Neural cell (in vitro differentiated cells): ENCODE measurements at regions not wholly inside any gene's neighbourhood (a gene's known extent, or its start where the extent isn't known, plus 50 kb on each side); places are given as distances from the start of the nearest gene placed in this dataset.

Source experiments
- H2AFZ ChIP-seq: fragments of 200-600, 300-800 bp; sonication (generic), shearing (Covaris generic); 2 replicates; pipeline ENCODE4 v1.6.0; 2014; ENCODE audit warnings: low read depth, mild to moderate bottlenecking, antibody characterized with exemption, low read length, moderate library complexity
- H3F3A ChIP-seq: fragments of 200-600 bp; shearing (Covaris generic); 2 replicates; pipeline ENCODE4 v1.6.1; 2016; ENCODE audit warnings: mild to moderate bottlenecking, moderate library complexity, mixed read lengths, antibody characterized with exemption, low read length; ENCODE audit not compliant: insufficient read depth, poor library complexity, severe bottlenecking
- H3K27ac ChIP-seq: fragments of 200-600, 300-800 bp; sonication (generic), shearing (Covaris generic); 2 replicates; pipeline ENCODE4 v1.5.1; 2014; ENCODE audit warnings: mild to moderate bottlenecking, low read length, moderate library complexity
- H3K27me3 ChIP-seq: fragments of 300-800, 200-600 bp; sonication (generic), shearing (Covaris generic); 2 replicates; pipeline ENCODE4 v1.6.0; 2014; ENCODE audit warnings: mild to moderate bottlenecking, low read depth, low read length, moderate library complexity; ENCODE audit not compliant: insufficient read depth
- H3K36me3 ChIP-seq: fragments of 300-800, 200-600 bp; sonication (generic), shearing (Covaris generic); 2 replicates; pipeline ENCODE4 v1.5.1; 2014; ENCODE audit warnings: mild to moderate bottlenecking, antibody characterized with exemption, low read length, moderate library complexity; ENCODE audit not compliant: insufficient read depth
- H3K4me2 ChIP-seq: fragments of 300-800, 200-600 bp; sonication (generic), shearing (Covaris generic); 2 replicates; pipeline ENCODE4 v1.6.0; 2014; ENCODE audit warnings: mild to moderate bottlenecking, low read length
- H3K4me3 ChIP-seq: fragments of 300-800, 200-600 bp; sonication (generic), shearing (Covaris generic); 2 replicates; pipeline ENCODE4 v1.5.1; 2014; ENCODE audit warnings: mild to moderate bottlenecking, low read length, moderate library complexity
- H3K79me2 ChIP-seq: fragments of 200-600 bp; shearing (Covaris generic); replicated peaks from 2 replicates; pipeline ENCODE4 v1.6.0; 2014; ENCODE audit warnings: mild to moderate bottlenecking, low read length, moderate library complexity; ENCODE audit not compliant: insufficient read depth
- H3K9ac ChIP-seq: fragments of 300-800, 200-600 bp; sonication (generic), shearing (Covaris generic); 2 replicates; pipeline ENCODE4 v1.6.1; 2016; ENCODE audit warnings: mild to moderate bottlenecking, low read length, mixed read lengths
- H3K9me2 ChIP-seq: fragments of 200-600 bp; shearing (Covaris generic); 2 replicates; pipeline ENCODE4 v1.6.1; 2016; ENCODE audit warnings: mild to moderate bottlenecking, low read length, mixed read lengths; ENCODE audit not compliant: insufficient read depth
- H3K9me3 ChIP-seq: fragments of 200-600, 300-800 bp; sonication (generic), shearing (Covaris generic); 2 replicates; pipeline ENCODE4 v1.6.1; 2016; ENCODE audit warnings: mild to moderate bottlenecking, mixed run types, low read length, moderate library complexity, mixed read lengths
- H4K20me1 ChIP-seq: fragments of 200-600 bp; shearing (Covaris generic); 2 replicates; pipeline ENCODE4 v1.6.1; 2016; ENCODE audit warnings: mild to moderate bottlenecking, mixed run types; ENCODE audit not compliant: insufficient read depth
- EP300 ChIP-seq: fragments of 450-650 bp; conservative IDR thresholded peaks from 2 replicates; pipeline ENCODE4 v1.6.1; 2014; ENCODE audit warnings: antibody characterized with exemption, mild to moderate bottlenecking, moderate library complexity; ENCODE audit not compliant: poor library complexity, severe bottlenecking
- EZH2 ChIP-seq: fragments of 200-600, 300-800 bp; shearing (Covaris generic), sonication (generic); IDR thresholded peaks from 2 replicates; pipeline ENCODE4 v1.6.1; 2014; ENCODE audit warnings: antibody characterized with exemption, low read length, borderline replicate concordance, mild to moderate bottlenecking; ENCODE audit not compliant: insufficient read depth, poor library complexity, severe bottlenecking
- MXI1 ChIP-seq: fragments of 450-650 bp; conservative IDR thresholded peaks from 2 replicates; pipeline ENCODE4 v1.6.1; 2014; ENCODE audit warnings: antibody characterized with exemption, mild to moderate bottlenecking; ENCODE audit not compliant: poor library complexity, severe bottlenecking
- POLR2AphosphoS5 ChIP-seq: IDR thresholded peaks from 2 replicates; pipeline ENCODE4 v1.6.1; 2012
- RAD21 ChIP-seq: fragments of 450-650 bp; conservative IDR thresholded peaks from 2 replicates; pipeline ENCODE4 v1.6.1; 2014; ENCODE audit warnings: antibody characterized with exemption, mild to moderate bottlenecking, moderate library complexity
- SMC3 ChIP-seq: fragments of 450-650 bp; conservative IDR thresholded peaks from 2 replicates; pipeline ENCODE4 v1.6.1; 2014; ENCODE audit warnings: antibody characterized with exemption, mild to moderate bottlenecking, moderate library complexity; ENCODE audit not compliant: poor library complexity
- TAF1 ChIP-seq: IDR thresholded peaks from 2 replicates; pipeline ENCODE4 v1.6.1; 2012; ENCODE audit warnings: low read depth
- TF ChIP-seq, protein P1 (sequence below): IDR thresholded peaks from 2 replicates; pipeline ENCODE4 v1.6.1; 2012; ENCODE audit warnings: borderline replicate concordance
- TF ChIP-seq, protein P2 (sequence below): fragments of 450-650 bp; IDR thresholded peaks from 2 replicates; pipeline ENCODE4 v1.5.1; 2014; ENCODE audit warnings: antibody characterized with exemption, mild to moderate bottlenecking, moderate library complexity; ENCODE audit not compliant: poor library complexity, severe bottlenecking

DNA sequence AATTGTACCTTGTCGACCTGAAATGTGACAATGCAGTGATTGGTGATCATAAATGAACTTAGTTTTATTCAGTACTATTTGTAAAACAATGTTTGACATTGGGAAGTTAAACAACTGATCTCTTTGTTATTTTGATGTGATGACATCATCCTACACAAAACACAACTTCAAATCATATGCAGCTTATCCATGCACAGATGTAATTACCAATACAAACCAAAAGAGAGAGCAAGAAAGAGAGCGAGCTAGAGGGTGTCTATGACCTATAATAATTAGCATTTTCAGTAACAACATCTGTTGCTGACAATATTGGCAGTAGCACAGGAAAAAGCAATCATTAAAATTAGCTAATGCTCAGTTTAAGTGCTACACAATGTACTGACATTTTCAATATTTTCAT, 320.9 kb downstream of the UTRN start:
- Histone ChIP-seq H3K27me3 (no peaks in the 10 kb centered on the region), H3F3A (no peaks in the 10 kb centered on the region), H3K36me3 (no peaks in the 10 kb centered on the region), H3K4me3 (no peak overlapping the region), H2AFZ (no peak overlapping the region), H3K9me2 (no peaks in the 10 kb centered on the region), H3K79me2 (no peaks in the 10 kb centered on the region), H3K4me2 (no peak overlapping the region), H3K9me3 (peaks cover 9% of the 10 kb centered on the region), H3K27ac (no peak overlapping the region), H4K20me1 (no peaks in the 10 kb centered on the region), H3K9ac (no peak overlapping the region)
- TF ChIP-seq SMC3 (no peak), POLR2AphosphoS5 (no peak), MXI1 (no peak), RAD21 (no peak), EP300 (no peak), EZH2 (no peak), TAF1 (no peak)
- TF ChIP-seq, protein P1, sequence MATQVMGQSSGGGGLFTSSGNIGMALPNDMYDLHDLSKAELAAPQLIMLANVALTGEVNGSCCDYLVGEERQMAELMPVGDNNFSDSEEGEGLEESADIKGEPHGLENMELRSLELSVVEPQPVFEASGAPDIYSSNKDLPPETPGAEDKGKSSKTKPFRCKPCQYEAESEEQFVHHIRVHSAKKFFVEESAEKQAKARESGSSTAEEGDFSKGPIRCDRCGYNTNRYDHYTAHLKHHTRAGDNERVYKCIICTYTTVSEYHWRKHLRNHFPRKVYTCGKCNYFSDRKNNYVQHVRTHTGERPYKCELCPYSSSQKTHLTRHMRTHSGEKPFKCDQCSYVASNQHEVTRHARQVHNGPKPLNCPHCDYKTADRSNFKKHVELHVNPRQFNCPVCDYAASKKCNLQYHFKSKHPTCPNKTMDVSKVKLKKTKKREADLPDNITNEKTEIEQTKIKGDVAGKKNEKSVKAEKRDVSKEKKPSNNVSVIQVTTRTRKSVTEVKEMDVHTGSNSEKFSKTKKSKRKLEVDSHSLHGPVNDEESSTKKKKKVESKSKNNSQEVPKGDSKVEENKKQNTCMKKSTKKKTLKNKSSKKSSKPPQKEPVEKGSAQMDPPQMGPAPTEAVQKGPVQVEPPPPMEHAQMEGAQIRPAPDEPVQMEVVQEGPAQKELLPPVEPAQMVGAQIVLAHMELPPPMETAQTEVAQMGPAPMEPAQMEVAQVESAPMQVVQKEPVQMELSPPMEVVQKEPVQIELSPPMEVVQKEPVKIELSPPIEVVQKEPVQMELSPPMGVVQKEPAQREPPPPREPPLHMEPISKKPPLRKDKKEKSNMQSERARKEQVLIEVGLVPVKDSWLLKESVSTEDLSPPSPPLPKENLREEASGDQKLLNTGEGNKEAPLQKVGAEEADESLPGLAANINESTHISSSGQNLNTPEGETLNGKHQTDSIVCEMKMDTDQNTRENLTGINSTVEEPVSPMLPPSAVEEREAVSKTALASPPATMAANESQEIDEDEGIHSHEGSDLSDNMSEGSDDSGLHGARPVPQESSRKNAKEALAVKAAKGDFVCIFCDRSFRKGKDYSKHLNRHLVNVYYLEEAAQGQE = no peak
- TF ChIP-seq, protein P2, sequence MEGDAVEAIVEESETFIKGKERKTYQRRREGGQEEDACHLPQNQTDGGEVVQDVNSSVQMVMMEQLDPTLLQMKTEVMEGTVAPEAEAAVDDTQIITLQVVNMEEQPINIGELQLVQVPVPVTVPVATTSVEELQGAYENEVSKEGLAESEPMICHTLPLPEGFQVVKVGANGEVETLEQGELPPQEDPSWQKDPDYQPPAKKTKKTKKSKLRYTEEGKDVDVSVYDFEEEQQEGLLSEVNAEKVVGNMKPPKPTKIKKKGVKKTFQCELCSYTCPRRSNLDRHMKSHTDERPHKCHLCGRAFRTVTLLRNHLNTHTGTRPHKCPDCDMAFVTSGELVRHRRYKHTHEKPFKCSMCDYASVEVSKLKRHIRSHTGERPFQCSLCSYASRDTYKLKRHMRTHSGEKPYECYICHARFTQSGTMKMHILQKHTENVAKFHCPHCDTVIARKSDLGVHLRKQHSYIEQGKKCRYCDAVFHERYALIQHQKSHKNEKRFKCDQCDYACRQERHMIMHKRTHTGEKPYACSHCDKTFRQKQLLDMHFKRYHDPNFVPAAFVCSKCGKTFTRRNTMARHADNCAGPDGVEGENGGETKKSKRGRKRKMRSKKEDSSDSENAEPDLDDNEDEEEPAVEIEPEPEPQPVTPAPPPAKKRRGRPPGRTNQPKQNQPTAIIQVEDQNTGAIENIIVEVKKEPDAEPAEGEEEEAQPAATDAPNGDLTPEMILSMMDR = no peak

DNA sequence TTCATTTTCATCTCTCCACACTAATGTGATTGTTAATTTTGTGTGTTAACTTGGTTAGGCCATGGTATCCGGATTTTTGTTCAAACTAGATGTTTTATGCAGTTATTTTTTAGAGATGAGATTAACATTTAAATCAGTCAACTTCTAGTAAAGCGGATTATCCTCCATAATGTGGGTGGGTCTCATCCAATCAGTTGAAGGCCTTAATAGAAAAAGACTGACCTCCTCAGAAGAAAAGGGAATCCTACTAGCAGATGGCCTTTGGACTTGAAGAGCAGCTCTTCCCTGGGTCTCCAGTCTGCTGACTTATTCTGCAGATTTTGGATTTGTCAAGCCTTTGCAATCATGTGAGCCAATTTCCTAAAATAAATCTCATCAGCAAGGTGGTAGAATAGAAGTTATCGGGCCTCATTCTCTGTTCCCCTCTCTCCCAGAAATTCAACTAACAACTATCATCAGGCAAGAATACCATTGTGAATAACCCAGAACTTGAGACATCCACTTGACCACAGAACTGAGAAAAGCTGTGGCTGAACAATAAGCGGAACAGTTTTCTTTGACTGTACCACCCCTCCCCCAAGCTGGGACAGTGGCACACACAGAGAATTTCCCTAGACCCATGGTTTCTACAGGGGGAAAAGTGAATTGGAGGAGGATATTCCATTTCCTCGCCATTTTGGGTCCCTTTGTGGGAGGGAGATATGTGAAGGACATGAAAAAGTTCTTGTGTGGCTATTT, 323.0 kb downstream of the UTRN start:
- Histone ChIP-seq H3K9me3 (no peaks in the 10 kb centered on the region), H3K27me3 (no peaks in the 10 kb centered on the region), H3K9ac (no peak overlapping the region), H3K9me2 (no peaks in the 10 kb centered on the region), H3F3A (no peaks in the 10 kb centered on the region), H3K79me2 (no peaks in the 10 kb centered on the region), H4K20me1 (no peaks in the 10 kb centered on the region), H3K4me2 (no peak overlapping the region), H2AFZ (no peak overlapping the region), H3K4me3 (no peak overlapping the region), H3K36me3 (no peaks in the 10 kb centered on the region), H3K27ac (no peak overlapping the region)
- TF ChIP-seq, protein P2 = no peak
- TF ChIP-seq EP300 (no peak), RAD21 (no peak), MXI1 (no peak), EZH2 (no peak), POLR2AphosphoS5 (no peak), TAF1 (no peak), SMC3 (no peak)
- TF ChIP-seq, protein P1 = no peak
